ENCODE measurements at regions not wholly inside any gene's neighbourhood (a gene's known extent, or its start where the extent isn't known, plus 50 kb on each side); places are given as distances from the start of the nearest gene placed in this dataset.

DNA sequence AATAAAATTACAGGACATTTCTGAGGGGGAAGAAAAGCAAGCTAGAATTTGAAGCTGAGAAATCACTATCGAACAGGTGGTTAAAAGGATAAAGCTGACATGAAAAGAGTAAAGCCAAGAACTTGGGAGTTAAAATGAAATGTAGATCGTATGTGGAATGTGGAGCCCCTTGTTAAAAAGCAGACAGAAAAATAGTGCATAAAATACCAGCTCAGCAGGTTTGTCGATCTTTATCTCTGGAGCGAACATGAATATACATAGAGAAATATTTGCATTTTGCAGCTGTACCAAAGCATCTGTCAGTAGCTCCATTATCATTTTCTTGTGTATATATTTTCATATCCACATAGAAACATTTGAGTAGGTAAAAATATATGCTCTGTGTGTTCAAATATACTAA lies 73.6 kb upstream of the CDC42BPA start:
- TF ChIP-seq CTCF (IDR thresholded peaks at IDR 0.05; ENCODE audit: low read depth, low read length), result no peak
- no peak for TF ChIP-seq EZH2phosphoT487 (IDR thresholded peaks at IDR 0.05; ENCODE audit: low read depth)
